ENCODE measurements at regions not wholly inside any gene's neighbourhood (a gene's known extent, or its start where the extent isn't known, plus 50 kb on each side); places are given as distances from the start of the nearest gene placed in this dataset.

GRCh38 chr1:5505944-5506343 lies 486.3 kb downstream of the NPHP4 start:
- TF ChIP-seq, protein P1, sequence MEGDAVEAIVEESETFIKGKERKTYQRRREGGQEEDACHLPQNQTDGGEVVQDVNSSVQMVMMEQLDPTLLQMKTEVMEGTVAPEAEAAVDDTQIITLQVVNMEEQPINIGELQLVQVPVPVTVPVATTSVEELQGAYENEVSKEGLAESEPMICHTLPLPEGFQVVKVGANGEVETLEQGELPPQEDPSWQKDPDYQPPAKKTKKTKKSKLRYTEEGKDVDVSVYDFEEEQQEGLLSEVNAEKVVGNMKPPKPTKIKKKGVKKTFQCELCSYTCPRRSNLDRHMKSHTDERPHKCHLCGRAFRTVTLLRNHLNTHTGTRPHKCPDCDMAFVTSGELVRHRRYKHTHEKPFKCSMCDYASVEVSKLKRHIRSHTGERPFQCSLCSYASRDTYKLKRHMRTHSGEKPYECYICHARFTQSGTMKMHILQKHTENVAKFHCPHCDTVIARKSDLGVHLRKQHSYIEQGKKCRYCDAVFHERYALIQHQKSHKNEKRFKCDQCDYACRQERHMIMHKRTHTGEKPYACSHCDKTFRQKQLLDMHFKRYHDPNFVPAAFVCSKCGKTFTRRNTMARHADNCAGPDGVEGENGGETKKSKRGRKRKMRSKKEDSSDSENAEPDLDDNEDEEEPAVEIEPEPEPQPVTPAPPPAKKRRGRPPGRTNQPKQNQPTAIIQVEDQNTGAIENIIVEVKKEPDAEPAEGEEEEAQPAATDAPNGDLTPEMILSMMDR (IDR thresholded peaks at IDR 0.05) = no peak
- Histone ChIP-seq H3K27ac (no peak overlapping the region), H3K4me3 (no peak overlapping the region)
- DNase-seq (ENCODE audit: low spot score) = no peak

GRCh38 chr1:5504364-5504740 lies 487.9 kb downstream of the NPHP4 start:
- H3K4me3 ChIP-seq = no peak overlapping the region
- TF ChIP-seq, protein P1 (IDR thresholded peaks at IDR 0.05) = no peak
- H3K27ac ChIP-seq = peak overlapping the region in 1 of 2 donors; percentile 64
- no peak for DNase-seq (ENCODE audit: low spot score)

DNA sequence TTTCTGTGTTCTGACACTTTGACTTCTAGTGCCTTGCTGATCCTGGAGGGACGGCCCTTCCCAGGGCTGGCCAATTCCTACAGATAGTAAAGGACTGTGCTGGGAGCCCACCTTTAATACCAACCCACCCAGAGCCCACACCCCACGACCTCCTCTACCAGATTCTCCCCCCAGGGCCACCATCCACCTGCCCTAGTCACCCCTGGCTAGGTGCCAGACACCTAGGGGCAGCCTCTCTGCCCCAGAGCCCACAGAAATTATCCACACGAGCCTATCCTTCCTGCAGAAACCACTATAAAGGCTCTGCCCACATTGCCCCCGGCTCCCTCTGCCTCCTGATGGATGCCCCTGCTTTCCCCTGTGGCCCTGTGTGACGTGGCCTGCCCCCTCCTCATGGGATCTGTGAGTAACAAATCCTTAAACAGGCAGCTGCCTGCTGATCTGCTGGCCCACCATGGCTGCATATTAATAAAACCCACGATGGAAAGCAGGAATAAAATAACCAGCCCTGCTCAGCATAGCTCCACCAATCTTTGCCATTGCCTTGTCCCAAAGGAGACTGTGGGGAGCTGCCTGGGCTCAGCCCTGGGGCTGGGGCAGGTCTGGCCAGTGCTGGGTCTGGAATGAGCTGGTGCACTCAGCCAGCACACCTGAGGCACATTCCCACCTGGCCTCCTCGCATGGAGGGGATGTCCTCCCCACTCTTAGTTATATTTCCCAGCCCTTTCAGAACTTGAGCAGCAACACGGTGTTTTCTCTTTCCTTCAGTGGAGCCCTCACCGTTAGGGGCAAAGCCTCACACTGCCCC lies 488.5 kb downstream of the NPHP4 start:
- DNase-seq (ENCODE audit: low spot score) = no peak
- TF ChIP-seq, protein P1 (IDR thresholded peaks at IDR 0.05) = no peak
- H3K27ac ChIP-seq = peak overlapping the region in 1 of 2 donors; percentile 64

GRCh38 chr1:5502311-5503194 lies 489.7 kb downstream of the NPHP4 start:
- Histone ChIP-seq H3K27ac (peak overlapping the region in 1 of 2 donors; percentile 29), H3K4me3 (no peak overlapping the region)
- TF ChIP-seq, protein P1 (IDR thresholded peaks at IDR 0.05) = no peak
- no peak for DNase-seq (ENCODE audit: low spot score)

More for the DNA sequence above, 488.5 kb downstream of the NPHP4 start:
- H3K4me3 ChIP-seq = no peak overlapping the region

DNA sequence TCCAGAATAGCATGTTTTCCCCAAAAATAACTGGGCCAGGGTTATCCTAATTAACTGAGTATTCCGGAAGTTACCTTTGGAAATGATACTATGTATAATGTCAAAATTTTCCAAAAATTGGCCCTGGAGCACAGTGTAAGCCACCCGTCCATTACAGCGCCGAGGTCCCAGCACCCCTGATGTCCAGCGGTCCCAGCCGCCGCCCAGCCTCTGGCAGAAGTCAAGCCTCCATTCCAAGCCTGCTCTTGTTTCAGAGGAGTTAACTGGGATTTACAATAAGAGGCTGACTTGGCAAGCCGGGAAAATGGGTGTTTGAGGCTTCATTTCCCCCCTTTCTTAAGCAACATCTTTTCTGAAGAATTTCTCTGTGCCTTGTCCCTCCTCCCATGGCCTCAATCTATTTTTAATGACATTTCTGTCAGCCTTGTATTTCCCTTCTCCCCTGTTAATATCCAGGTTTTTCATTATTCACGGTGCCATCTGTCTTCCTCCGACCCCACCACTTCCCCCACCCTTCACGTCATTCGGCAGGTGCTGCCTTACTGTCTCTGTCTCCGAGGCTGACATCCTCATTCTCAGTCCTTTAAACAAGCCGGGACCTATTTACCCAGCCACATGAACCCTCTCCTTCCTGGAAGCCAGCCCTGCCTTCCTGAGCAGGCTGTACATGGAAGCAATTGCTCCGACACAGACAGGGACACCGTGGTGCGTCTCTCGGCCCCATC lies 490.9 kb downstream of the NPHP4 start:
- no peak overlapping the region for H3K27ac ChIP-seq
- no peak for DNase-seq (ENCODE audit: low spot score)
- TF ChIP-seq, protein P1 (IDR thresholded peaks at IDR 0.05) = no peak

GRCh38 chr1:5500541-5500940 lies 491.7 kb downstream of the NPHP4 start:
- H3K4me3 ChIP-seq = no peak overlapping the region
- TF ChIP-seq, protein P1 (IDR thresholded peaks at IDR 0.05) = no peak
- H3K27ac ChIP-seq = no peak overlapping the region
- no peak for DNase-seq (ENCODE audit: low spot score)

More for the DNA sequence above, 490.9 kb downstream of the NPHP4 start:
- no peak overlapping the region for H3K4me3 ChIP-seq
